MM.1S (cell line): ENCODE measurements at regions not wholly inside any gene's neighbourhood (a gene's known extent, or its start where the extent isn't known, plus 50 kb on each side); places are given as distances from the start of the nearest gene placed in this dataset.

ENCODE experiments used
- DNase-seq: peaks from one replicate; pipeline ENCODE4 v3.0.0-alpha.2; 2015
- H2AFZ ChIP-seq: fragments of 300-600 bp; sonication (generic); 2 replicates; pipeline ENCODE4 v1.6.0; 2016; ENCODE audit warnings: antibody characterized with exemption, low read length
- H3F3A ChIP-seq: fragments of 300-600 bp; sonication (generic); 2 replicates; pipeline ENCODE4 v1.6.1; 2016; ENCODE audit warnings: mild to moderate bottlenecking, antibody characterized with exemption, low read length, moderate library complexity, mixed read lengths; ENCODE audit not compliant: insufficient read depth
- H3K27ac ChIP-seq: fragments of 300-600 bp; sonication (generic); 2 replicates; pipeline ENCODE4 v1.5.1; 2016; ENCODE audit warnings: mild to moderate bottlenecking, low read length
- H3K27me3 ChIP-seq: fragments of 300-600 bp; sonication (generic); replicated peaks from 2 replicates; pipeline ENCODE4 v1.6.0; 2016; ENCODE audit warnings: low read length; ENCODE audit not compliant: insufficient read depth
- H3K36me3 ChIP-seq: fragments of 300-600 bp; sonication (generic); replicated peaks from 2 replicates; pipeline ENCODE4 v1.6.1; 2016; ENCODE audit warnings: mild to moderate bottlenecking, low read length, mixed read lengths; ENCODE audit not compliant: insufficient read depth
- H3K4me1 ChIP-seq: fragments of 300-600 bp; sonication (generic); 2 replicates; pipeline ENCODE4 v1.6.1; 2016; ENCODE audit warnings: low read length, mixed read lengths
- H3K4me2 ChIP-seq: fragments of 300-600 bp; sonication (generic); 2 replicates; pipeline ENCODE4 v1.6.0; 2016; ENCODE audit warnings: low read depth, low read length
- H3K4me3 ChIP-seq: fragments of 300-600 bp; sonication (generic); 2 replicates; pipeline ENCODE4 v1.5.1; 2016; ENCODE audit warnings: low read length, mixed read lengths
- H3K79me2 ChIP-seq: fragments of 300-600 bp; sonication (generic); 2 replicates; pipeline ENCODE4 v1.6.1; 2016; ENCODE audit warnings: mixed run types, low read length, mixed read lengths
- H3K9ac ChIP-seq: fragments of 300-600 bp; sonication (generic); 2 replicates; pipeline ENCODE4 v1.6.1; 2016; ENCODE audit warnings: low read length, mixed read lengths
- H3K9me2 ChIP-seq: fragments of 300-600 bp; sonication (generic); replicated peaks from 2 replicates; pipeline ENCODE4 v1.6.1; 2016; ENCODE audit warnings: mild to moderate bottlenecking, low read length, mixed read lengths; ENCODE audit not compliant: insufficient read depth
- H3K9me3 ChIP-seq: fragments of 300-600 bp; sonication (generic); replicated peaks from 2 replicates; pipeline ENCODE4 v1.6.1; 2016; ENCODE audit warnings: mild to moderate bottlenecking, low read length, mixed read lengths; ENCODE audit not compliant: insufficient read depth
- H4K20me1 ChIP-seq: fragments of 300-600 bp; sonication (generic); 2 replicates; pipeline ENCODE4 v1.6.1; 2016; ENCODE audit warnings: mild to moderate bottlenecking, low read length, moderate library complexity, mixed read lengths; ENCODE audit not compliant: insufficient read depth
- EZH2 ChIP-seq: fragments of 300-600 bp; sonication (generic); optimal IDR thresholded peaks from 2 replicates; pipeline ENCODE3; 2017; ENCODE audit warnings: low read depth, mild to moderate bottlenecking, antibody characterized with exemption, low read length, mixed read lengths
- EZH2phosphoT487 ChIP-seq: fragments of 300-600 bp; sonication (generic); IDR thresholded peaks from 2 replicates; pipeline ENCODE4 v1.6.1; 2018; ENCODE audit warnings: antibody characterized with exemption, low read length
- TF ChIP-seq, protein P1 (sequence below): fragments of 300-600 bp; sonication (generic); IDR thresholded peaks from 2 replicates; pipeline ENCODE4 v1.5.1; 2016; ENCODE audit warnings: antibody characterized with exemption, low read length, mixed read lengths

DNA sequence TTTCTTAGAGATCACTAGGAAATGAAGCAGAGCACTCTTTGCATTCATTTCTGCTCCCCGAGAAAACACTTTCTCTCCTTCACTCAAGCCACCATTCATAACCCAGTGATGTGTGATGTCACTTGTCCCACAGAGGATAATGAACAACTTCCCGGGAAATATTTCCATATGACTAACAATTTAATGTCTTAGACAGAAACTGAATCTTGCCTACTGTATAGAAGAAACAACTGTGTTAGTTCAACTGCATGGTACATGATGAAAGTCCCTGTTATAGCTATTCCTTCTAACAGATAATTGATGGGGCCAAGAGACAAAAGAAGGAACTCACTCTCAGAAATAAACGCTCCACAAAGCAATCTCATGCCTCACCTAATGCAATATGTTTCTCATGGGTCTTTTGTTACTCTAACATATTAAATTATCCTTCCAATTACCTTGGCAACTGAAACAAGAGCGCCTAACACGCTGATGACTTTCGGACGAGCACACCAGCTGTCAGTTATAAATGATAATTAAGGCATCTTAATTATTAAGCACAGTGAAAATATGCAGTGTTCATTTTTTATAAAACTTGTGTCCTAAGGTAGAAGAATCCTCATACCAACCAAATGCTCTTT lies 113.7 kb upstream of the TLR3 start:
- H3K27me3 ChIP-seq, result no peaks in the 10 kb centered on the region
- no peaks in the 10 kb centered on the region for H3K9me3 ChIP-seq
- no peak for DNase-seq
- TF ChIP-seq, protein P1, sequence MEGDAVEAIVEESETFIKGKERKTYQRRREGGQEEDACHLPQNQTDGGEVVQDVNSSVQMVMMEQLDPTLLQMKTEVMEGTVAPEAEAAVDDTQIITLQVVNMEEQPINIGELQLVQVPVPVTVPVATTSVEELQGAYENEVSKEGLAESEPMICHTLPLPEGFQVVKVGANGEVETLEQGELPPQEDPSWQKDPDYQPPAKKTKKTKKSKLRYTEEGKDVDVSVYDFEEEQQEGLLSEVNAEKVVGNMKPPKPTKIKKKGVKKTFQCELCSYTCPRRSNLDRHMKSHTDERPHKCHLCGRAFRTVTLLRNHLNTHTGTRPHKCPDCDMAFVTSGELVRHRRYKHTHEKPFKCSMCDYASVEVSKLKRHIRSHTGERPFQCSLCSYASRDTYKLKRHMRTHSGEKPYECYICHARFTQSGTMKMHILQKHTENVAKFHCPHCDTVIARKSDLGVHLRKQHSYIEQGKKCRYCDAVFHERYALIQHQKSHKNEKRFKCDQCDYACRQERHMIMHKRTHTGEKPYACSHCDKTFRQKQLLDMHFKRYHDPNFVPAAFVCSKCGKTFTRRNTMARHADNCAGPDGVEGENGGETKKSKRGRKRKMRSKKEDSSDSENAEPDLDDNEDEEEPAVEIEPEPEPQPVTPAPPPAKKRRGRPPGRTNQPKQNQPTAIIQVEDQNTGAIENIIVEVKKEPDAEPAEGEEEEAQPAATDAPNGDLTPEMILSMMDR, result no peak
- no peak overlapping the region for H3K4me2 ChIP-seq
- no peak overlapping the region for H3K27ac ChIP-seq
- no peaks in the 10 kb centered on the region for H3K4me1 ChIP-seq
- no peak overlapping the region for H2AFZ ChIP-seq
- H3K36me3 ChIP-seq, result no peaks in the 10 kb centered on the region
- H3K9ac ChIP-seq, result no peak overlapping the region
- H4K20me1 ChIP-seq, result no peaks in the 10 kb centered on the region
- H3K9me2 ChIP-seq, result no peaks in the 10 kb centered on the region
- H3K79me2 ChIP-seq, result no peaks in the 10 kb centered on the region
- H3K4me3 ChIP-seq, result no peak overlapping the region
- no peaks in the 10 kb centered on the region for H3F3A ChIP-seq

DNA sequence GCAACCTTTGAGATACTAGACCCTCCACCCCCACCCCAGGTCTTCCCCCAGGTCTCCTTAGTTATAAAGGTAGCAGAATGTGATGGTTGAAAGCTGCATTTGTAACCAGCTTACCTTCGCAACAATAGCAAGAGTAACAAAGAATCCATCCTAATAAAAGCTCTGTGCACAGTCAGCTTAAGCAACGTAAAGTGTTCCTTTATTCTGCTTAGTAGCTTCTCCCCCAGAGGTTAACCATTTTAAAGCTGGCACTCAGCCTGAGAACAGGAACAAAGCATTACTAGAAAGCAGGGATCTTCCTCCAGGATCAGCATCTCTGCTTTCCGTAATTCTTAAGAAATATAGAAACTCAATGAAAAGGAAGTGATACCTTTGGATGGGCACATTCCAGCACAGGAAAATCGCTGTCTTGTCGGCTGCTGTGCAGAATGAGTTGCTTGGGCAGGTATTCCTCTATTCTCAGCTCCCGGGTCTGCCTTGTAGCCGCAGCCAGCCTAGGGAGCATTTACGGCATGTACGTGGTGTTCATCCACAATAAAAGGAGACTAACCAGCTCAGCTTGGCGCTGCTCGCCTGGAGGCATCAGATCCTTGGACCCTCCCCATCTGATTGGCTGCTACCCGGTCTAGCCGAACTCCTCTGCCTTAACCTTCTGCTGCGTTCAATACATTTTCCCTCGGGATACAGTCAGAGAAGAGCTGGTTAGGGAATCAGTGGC lies 113.0 kb upstream of the TLR3 start:
- no peak overlapping the region for H2AFZ ChIP-seq
- TF ChIP-seq, protein P1, result no peak
- TF ChIP-seq EZH2phosphoT487 (no peak), EZH2 (no peak)
- no peak overlapping the region for H3K4me2 ChIP-seq
- H3K79me2 ChIP-seq, result no peaks in the 10 kb centered on the region
- H3K27me3 ChIP-seq, result no peaks in the 10 kb centered on the region
- H3K36me3 ChIP-seq, result no peaks in the 10 kb centered on the region
- H3K9me2 ChIP-seq, result no peaks in the 10 kb centered on the region
- DNase-seq, result no peak
- H3K4me3 ChIP-seq, result no peak overlapping the region
- H3F3A ChIP-seq, result no peaks in the 10 kb centered on the region
- H3K9me3 ChIP-seq, result no peaks in the 10 kb centered on the region
- no peak overlapping the region for H3K9ac ChIP-seq
- no peaks in the 10 kb centered on the region for H4K20me1 ChIP-seq
- no peaks in the 10 kb centered on the region for H3K4me1 ChIP-seq
- H3K27ac ChIP-seq, result no peak overlapping the region

DNA sequence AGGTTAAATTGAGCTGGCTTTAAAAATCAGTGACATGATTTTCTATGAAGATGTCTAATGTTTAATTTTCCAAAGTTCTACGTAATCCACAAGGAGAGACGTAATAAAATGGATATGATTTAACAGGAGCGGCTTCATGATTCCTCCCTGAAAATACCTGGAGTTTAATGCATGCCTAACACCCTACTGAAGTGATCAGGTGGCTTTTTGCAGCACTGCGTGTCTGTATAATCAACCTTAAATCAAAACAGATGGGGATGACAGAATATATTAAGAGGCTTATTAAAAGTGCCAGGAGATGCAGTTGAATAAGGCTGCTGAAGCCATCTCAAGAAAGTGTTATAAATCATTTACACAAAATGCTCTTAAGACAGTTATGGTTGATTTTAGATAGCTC lies 112.4 kb upstream of the TLR3 start:
- Histone ChIP-seq H4K20me1 (no peaks in the 10 kb centered on the region), H3K27ac (no peak overlapping the region), H3K79me2 (no peaks in the 10 kb centered on the region), H3K9me2 (no peaks in the 10 kb centered on the region), H3K9ac (no peak overlapping the region), H3K4me1 (no peaks in the 10 kb centered on the region), H3K9me3 (no peaks in the 10 kb centered on the region), H3K36me3 (no peaks in the 10 kb centered on the region), H2AFZ (no peak overlapping the region), H3K27me3 (no peaks in the 10 kb centered on the region), H3K4me2 (no peak overlapping the region), H3F3A (no peaks in the 10 kb centered on the region), H3K4me3 (no peak overlapping the region)
- DNase-seq, result no peak
- no peak for TF ChIP-seq EZH2
- no peak for TF ChIP-seq EZH2phosphoT487
- TF ChIP-seq, protein P1, result no peak
